Endothelial cell of umbilical vein (primary cell): ENCODE measurements at regions not wholly inside any gene's neighbourhood (a gene's known extent, or its start where the extent isn't known, plus 50 kb on each side); places are given as distances from the start of the nearest gene placed in this dataset.

Source experiments
- BruUV-seq: library from RNA; stranded (reverse); fragments of 400-500 nt; replicated peaks from 2 replicates; lab custom pipeline; 2021; lab: Mats Ljungman, UMichigan
- CTCF ChIA-PET: fragments of 300-600, 350-600 bp; sonication (Branson Sonifier 250); formaldehyde crosslinking; loops from one replicate; lab custom pipeline; 2021; ENCODE audit warnings: antibody characterized with exemption, inconsistent platforms; lab: Charles Lee
- POLR2A ChIA-PET: fragments of 300-600, 350-600 bp; sonication (Branson Sonifier 250); formaldehyde crosslinking; loops from one replicate; lab custom pipeline; 2021; ENCODE audit warnings: antibody characterized with exemption, inconsistent platforms; lab: Charles Lee
- DNase-seq: peaks from one replicate; pipeline ENCODE4 v3.0.0-alpha.2; 2011; ENCODE audit warnings: low read depth, low spot score
- FAIRE-seq: peaks from 2 replicates; lab custom pipeline; 2011; peaks lifted over from hg19 to GRCh38; lab: Jason Lieb, UNC
- H2AFZ ChIP-seq: 2 replicates; pipeline ENCODE4 v1.6.0; 2012; ENCODE audit warnings: low read depth, low read length, control low read depth, inconsistent platforms
- H3K27ac ChIP-seq: 2 replicates; pipeline ENCODE4 v1.5.1; 2011; ENCODE audit warnings: low read depth, mild to moderate bottlenecking, control low read depth, low read length, moderate library complexity; ENCODE audit not compliant: insufficient read depth
- H3K27me3 ChIP-seq, 2 experiments: 2 replicates each; pipeline versions ENCODE4 v1.6.0 to v1.6.1; 2011; ENCODE audit warnings: low read length in 2 of 2, mixed read lengths in 1 of 2; ENCODE audit not compliant: control insufficient read depth in 2 of 2, insufficient read depth in 2 of 2
- H3K36me3 ChIP-seq, 2 experiments: 2 replicates in 1 of 2; 3 replicates in 1 of 2; pipeline ENCODE4 v1.5.1; 2011; ENCODE audit warnings: low read length in 2 of 2, mild to moderate bottlenecking in 1 of 2, moderate library complexity in 1 of 2; ENCODE audit not compliant: control insufficient read depth in 2 of 2, insufficient read depth in 2 of 2; ENCODE audit errors: extremely low read depth in 1 of 2
- H3K4me1 ChIP-seq: 3 replicates; pipeline ENCODE4 v1.5.1; 2011; ENCODE audit warnings: mild to moderate bottlenecking, low read length; ENCODE audit not compliant: control insufficient read depth, insufficient read depth; ENCODE audit errors: extremely low read depth
- H3K4me2 ChIP-seq: 2 replicates; pipeline ENCODE4 v1.6.1; 2011; ENCODE audit warnings: low read length, control low read depth, mixed read lengths; ENCODE audit not compliant: insufficient read depth
- H3K4me3 ChIP-seq, 3 experiments: fragments of 200-600 bp in 1 of 3; sonication (generic), shearing (Covaris generic) in 1 of 3; replicated peaks in 1 of 3; 2 replicates each; pipeline ENCODE4 v1.5.1; 2011 to 2016; ENCODE audit warnings: control low read depth in 3 of 3, low read length in 3 of 3, mild to moderate bottlenecking in 2 of 3, inconsistent platforms in 1 of 3, low read depth in 1 of 3, moderate library complexity in 1 of 3; ENCODE audit not compliant: insufficient read depth in 1 of 3
- H3K79me2 ChIP-seq: 2 replicates; pipeline ENCODE4 v1.6.0; 2012; ENCODE audit warnings: low read length, inconsistent platforms; ENCODE audit not compliant: control insufficient read depth, insufficient read depth
- H3K9ac ChIP-seq: replicated peaks from 2 replicates; pipeline ENCODE3; 2011; ENCODE audit warnings: low read length, control low read depth; ENCODE audit not compliant: insufficient read depth; ENCODE audit errors: extremely low read depth
- H3K9me1 ChIP-seq: replicated peaks from 3 replicates; pipeline ENCODE4 v1.6.0; 2011; ENCODE audit warnings: mild to moderate bottlenecking, low read length; ENCODE audit not compliant: control insufficient read depth, insufficient read depth; ENCODE audit errors: extremely low read depth
- H3K9me3 ChIP-seq: replicated peaks from 2 replicates; pipeline ENCODE4 v1.5.1; 2012; ENCODE audit warnings: low read length, inconsistent platforms; ENCODE audit not compliant: control insufficient read depth, insufficient read depth
- H4K20me1 ChIP-seq: replicated peaks from 2 replicates; pipeline ENCODE3; 2011; ENCODE audit warnings: mild to moderate bottlenecking, low read length; ENCODE audit not compliant: control insufficient read depth, insufficient read depth; ENCODE audit errors: extremely low read depth
- EZH2 ChIP-seq: IDR thresholded peaks from 2 replicates; pipeline ENCODE4 v1.6.1; 2012; ENCODE audit warnings: borderline replicate concordance, low read depth, mild to moderate bottlenecking, moderate library complexity, low read length, inconsistent platforms; ENCODE audit not compliant: severe bottlenecking
- GATA2 ChIP-seq: IDR thresholded peaks from 2 replicates; pipeline ENCODE4 v1.7.0; 2011; ENCODE audit warnings: low read depth, mild to moderate bottlenecking, moderate library complexity, mixed read lengths, low read length; ENCODE audit not compliant: insufficient read length, insufficient read depth
- JUN ChIP-seq: IDR thresholded peaks from 2 replicates; pipeline ENCODE4 v1.6.1; 2011; ENCODE audit warnings: borderline replicate concordance, low read depth; ENCODE audit not compliant: insufficient read length, insufficient read depth
- MAX ChIP-seq: IDR thresholded peaks from 2 replicates; pipeline ENCODE4 v1.6.1; 2011; ENCODE audit not compliant: insufficient read depth, insufficient read length
- POLR2A ChIP-seq: IDR thresholded peaks from 2 replicates; pipeline ENCODE4 v1.6.1; 2012; ENCODE audit warnings: low read depth, mild to moderate bottlenecking, control low read depth, low read length
- POLR2AphosphoS5 ChIP-seq: IDR thresholded peaks from 2 replicates; pipeline ENCODE4 v1.6.1; 2012; ENCODE audit warnings: low read depth, mild to moderate bottlenecking, control low read depth, low read length, moderate library complexity; ENCODE audit not compliant: insufficient read depth
- dilution Hi-C: fragments of 300-500 bp; cut with MboI; formaldehyde crosslinking; loops from one replicate; pipeline ENCODE4 v1.15.0; 2019; ENCODE audit warnings: low sequenced_read_pairs; ENCODE audit not compliant: extremely low pct_ligation_motif_present
- intact Hi-C: fragments of 100-400 bp; cut with micrococcal nuclease; formaldehyde crosslinking; loops from one replicate; pipeline ENCODE4 v1.10.0; 2022

- no peak overlapping the region for H3K4me3 ChIP-seq
- intact Hi-C loops (no loop called here), dilution Hi-C loops (no loop called here)
- H3K27ac ChIP-seq = no peak overlapping the region
- ChIA-PET CTCF (no interaction called here), POLR2A (no interaction called here)
- TF ChIP-seq GATA2 (no peak), POLR2AphosphoS5 (no peak), JUN (no peak)
- H3K9ac ChIP-seq = no peak overlapping the region
- H3K27me3 ChIP-seq = no peaks in the 10 kb centered on the region
- peaks cover 1% of the 10 kb centered on the region for H3K9me3 ChIP-seq
- FAIRE-seq = no peak
- BruUV-seq = no TSS peak
- no peak for DNase-seq
- no peaks in the 10 kb centered on the region for H3K4me1 ChIP-seq
- H4K20me1 ChIP-seq = no peaks in the 10 kb centered on the region
- H3K36me3 ChIP-seq = no peaks in the 10 kb centered on the region
- no peak overlapping the region for H2AFZ ChIP-seq
- H3K4me2 ChIP-seq = no peak overlapping the region
- H3K9me1 ChIP-seq = no peaks in the 10 kb centered on the region
- no peaks in the 10 kb centered on the region for H3K79me2 ChIP-seq
Measured at GRCh38 chr7:51590746-51591145, 274.1 kb upstream of the COBL start.

GRCh38 chr7:51589111-51589510 lies 272.5 kb upstream of the COBL start:
- CTCF ChIA-PET = no interaction called here
- intact Hi-C loops = no loop called here
- no peaks in the 10 kb centered on the region for H3K36me3 ChIP-seq

More at GRCh38 chr7:51589111-51589510, 272.5 kb upstream of the COBL start:
- no peak overlapping the region for H3K4me3 ChIP-seq
- H3K27ac ChIP-seq = no peak overlapping the region
- no peak for DNase-seq
- H2AFZ ChIP-seq = no peak overlapping the region
- no peaks in the 10 kb centered on the region for H3K79me2 ChIP-seq
- no peaks in the 10 kb centered on the region for H3K4me1 ChIP-seq
- no peaks in the 10 kb centered on the region for H3K9me1 ChIP-seq
- dilution Hi-C loops = no loop called here
- H3K9me3 ChIP-seq = peaks cover 1% of the 10 kb centered on the region
- FAIRE-seq = no peak
- H3K4me2 ChIP-seq = no peak overlapping the region
- no peak for TF ChIP-seq EZH2
- no peak for TF ChIP-seq POLR2A
- TF ChIP-seq MAX = no peak
- H3K27me3 ChIP-seq = no peaks in the 10 kb centered on the region
- no peak overlapping the region for H3K9ac ChIP-seq
- no TSS peak for BruUV-seq
- no peaks in the 10 kb centered on the region for H4K20me1 ChIP-seq
- POLR2A ChIA-PET = no interaction called here
